A549 (cell line): ENCODE measurements at regions not wholly inside any gene's neighbourhood (a gene's known extent, or its start where the extent isn't known, plus 50 kb on each side); places are given as distances from the start of the nearest gene placed in this dataset.

Experiments used
- ATAC-seq, 2 experiments: fragments of 200-7000 bp in 1 of 2; fragments of >200 bp in 1 of 2; cut with Nextera tagmentation in 1 of 2; cut with Tn5 transposase in 1 of 2; 3 replicates each; pipeline versions ENCODE4 v1.8.0 to v1.9.1; 2018 to 2020; ENCODE audit warnings: mild to moderate bottlenecking in 1 of 2, moderate library complexity in 1 of 2
- CTCF ChIA-PET: fragments of 300-600 bp; sonication (Branson Sonifier 250); formaldehyde crosslinking; extraction: SDS; loops from one replicate; lab custom pipeline; 2021; ENCODE audit warnings: antibody characterized with exemption, inconsistent platforms; lab: Yijun Ruan, JAX
- POLR2A ChIA-PET: fragments of 350-600 bp; formaldehyde crosslinking; extraction: SDS; loops from one replicate; lab custom pipeline; 2021; ENCODE audit warnings: antibody characterized with exemption, inconsistent platforms; lab: Yijun Ruan, JAX
- DNase-seq, 2 experiments: peaks; one replicate each; pipeline versions ENCODE4 v3.0.0 to v3.0.0-alpha.2; 2011 to 2016; ENCODE audit warnings: low read depth in 1 of 2, low spot score in 1 of 2
- FAIRE-seq: peaks from 2 replicates; lab custom pipeline; 2011; peaks lifted over from hg19 to GRCh38; lab: Jason Lieb, UNC
- H3K27ac ChIP-seq, 2 experiments: fragments of >200 bp; sonication (Bioruptor Twin); formaldehyde crosslinking; 3 replicates each; pipeline ENCODE4 v1.5.1; 2016 to 2017
- H3K4me1 ChIP-seq: fragments of >200 bp; sonication (Bioruptor Twin); formaldehyde crosslinking; 3 replicates; pipeline ENCODE4 v1.6.1; 2016
- H3K4me2 ChIP-seq: fragments of >200 bp; sonication (Bioruptor Twin); formaldehyde crosslinking; 3 replicates; pipeline ENCODE4 v1.6.1; 2016
- H3K4me3 ChIP-seq: fragments of >200 bp; sonication (Bioruptor Twin); formaldehyde crosslinking; 3 replicates; pipeline ENCODE4 v1.5.1; 2016
- H3K9me3 ChIP-seq: fragments of >200 bp; sonication (Bioruptor Twin); formaldehyde crosslinking; 3 replicates; pipeline ENCODE4 v1.6.1; 2016
- CHD4 ChIP-seq: fragments of 200-600 bp; sonication (generic); IDR thresholded peaks from 2 replicates; pipeline ENCODE4 v1.6.1; 2016; ENCODE audit warnings: antibody characterized with exemption, mild to moderate bottlenecking, borderline replicate concordance
- EHMT2 ChIP-seq: fragments of 200-600 bp; sonication (generic); IDR thresholded peaks from 2 replicates; pipeline ENCODE4 v1.6.1; 2016; ENCODE audit warnings: antibody characterized with exemption, low read depth, mild to moderate bottlenecking, moderate library complexity
- EP300 ChIP-seq, 2 experiments: fragments of >200 bp; sonication (Bioruptor Twin); formaldehyde crosslinking; IDR thresholded peaks; 2 replicates in 1 of 2; 3 replicates in 1 of 2; pipeline ENCODE4 v1.6.1; 2016 to 2017
- FOSB ChIP-seq: fragments of 250-450 bp; sonication (Bioruptor Pico); IDR thresholded peaks from 2 replicates; pipeline ENCODE4 v1.5.0; 2020; ENCODE audit warnings: mild to moderate bottlenecking, moderate library complexity
- HOXA7 ChIP-seq: fragments of 250-450 bp; sonication (Bioruptor Pico); IDR thresholded peaks from 2 replicates; pipeline ENCODE4 v1.5.0; 2020; ENCODE audit warnings: mild to moderate bottlenecking, moderate library complexity
- MAFK ChIP-seq: fragments of 450-650 bp; IDR thresholded peaks from 2 replicates; pipeline ENCODE4 v1.6.1; 2014; ENCODE audit not compliant: partially characterized antibody
- MAX ChIP-seq: IDR thresholded peaks from 2 replicates; pipeline ENCODE4 v1.6.1; 2012
- MYC ChIP-seq: IDR thresholded peaks from 2 replicates; pipeline ENCODE4 v1.6.1; 2012; ENCODE audit warnings: mild to moderate bottlenecking, inconsistent platforms, low read length, improper control_type of control experiment, borderline replicate concordance
- NPAS2 ChIP-seq: fragments of 250-450 bp; sonication (Bioruptor Pico); IDR thresholded peaks from 2 replicates; pipeline ENCODE4 v1.8.0; 2022; ENCODE audit warnings: mild to moderate bottlenecking, moderate library complexity, borderline replicate concordance
- PHF8 ChIP-seq: fragments of 200-600 bp; sonication (generic); IDR thresholded peaks from 2 replicates; pipeline ENCODE4 v1.6.1; 2016; ENCODE audit warnings: low read depth, mild to moderate bottlenecking, antibody characterized with exemption, moderate library complexity, borderline replicate concordance
- POLR2A ChIP-seq: IDR thresholded peaks from 2 replicates; pipeline ENCODE4 v1.6.1; 2012; ENCODE audit warnings: mild to moderate bottlenecking, low read length
- RARB ChIP-seq: fragments of 250-450 bp; sonication (Bioruptor Pico); IDR thresholded peaks from 2 replicates; pipeline ENCODE4 v1.8.0; 2021; ENCODE audit warnings: mild to moderate bottlenecking, moderate library complexity
- RCOR1 ChIP-seq: fragments of 150-350 bp; IDR thresholded peaks from 2 replicates; pipeline ENCODE4 v1.6.1; 2014; ENCODE audit warnings: antibody characterized with exemption, low read length, low read depth
- REST ChIP-seq: fragments of 200-600 bp; sonication (generic); IDR thresholded peaks from 2 replicates; pipeline ENCODE4 v1.6.1; 2016; ENCODE audit warnings: antibody characterized with exemption, mild to moderate bottlenecking, moderate library complexity
- RFX5 ChIP-seq: fragments of 450-650 bp; IDR thresholded peaks from 2 replicates; pipeline ENCODE4 v1.7.1; 2014; ENCODE audit warnings: antibody characterized with exemption, mild to moderate bottlenecking, moderate library complexity
- RNF2 ChIP-seq: fragments of 200-600 bp; sonication (generic); IDR thresholded peaks from 2 replicates; pipeline ENCODE4 v1.6.1; 2016; ENCODE audit warnings: low read depth, mild to moderate bottlenecking, antibody characterized with exemption, moderate library complexity, borderline replicate concordance
- SMC3 ChIP-seq: fragments of >200 bp; sonication (Bioruptor Twin); formaldehyde crosslinking; IDR thresholded peaks from 3 replicates; pipeline ENCODE4 v1.6.1; 2018; ENCODE audit warnings: inconsistent platforms
- USF2 ChIP-seq: fragments of 450-650 bp; IDR thresholded peaks from 2 replicates; pipeline ENCODE4 v1.6.1; 2014; ENCODE audit warnings: antibody characterized with exemption
- ZFP36 ChIP-seq: fragments of 450-650 bp; IDR thresholded peaks from 2 replicates; pipeline ENCODE4 v1.6.1; 2014; ENCODE audit warnings: borderline replicate concordance; ENCODE audit not compliant: partially characterized antibody
- WGBS: methylation state at CpG from one replicate; pipeline ENCODE4 v1.1.6; 2017; ENCODE audit errors: missing lambda C conversion rate; 5-methylcytosine and 5-hydroxymethylcytosine counted together
- TF ChIP-seq, protein P1 (sequence below): IDR thresholded peaks from 2 replicates; pipeline ENCODE4 v1.6.1; 2012; ENCODE audit warnings: low read depth, borderline replicate concordance
- TF ChIP-seq, protein P2 (sequence below): IDR thresholded peaks from 2 replicates; pipeline ENCODE4 v1.6.1; 2012

DNA sequence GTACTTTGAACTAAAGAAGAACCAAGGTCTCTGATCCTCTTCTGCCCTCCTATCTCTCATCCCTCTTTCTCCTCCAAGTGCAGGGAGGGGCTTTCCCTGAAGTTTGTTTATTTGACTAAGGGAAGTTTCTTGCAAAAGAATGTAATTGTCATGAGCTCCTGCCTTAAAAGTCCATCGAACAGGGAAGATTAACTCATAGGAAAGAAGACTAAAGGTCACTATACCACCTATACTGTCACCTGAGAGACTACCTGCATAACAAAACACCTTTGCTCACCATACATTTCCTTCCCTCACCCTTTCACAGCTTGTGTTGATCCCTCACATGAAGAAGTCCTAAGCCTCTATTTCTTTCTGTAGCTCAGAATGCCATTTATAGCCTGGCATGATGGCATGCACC lies 59.4 kb upstream of the C4orf54 start:
- DNase-seq (no peak), ATAC-seq (no peak), FAIRE-seq (no peak)
- no peak for TF ChIP-seq MAFK
- no peak for TF ChIP-seq RFX5
- no peak for TF ChIP-seq POLR2A
- TF ChIP-seq FOSB (CRISPR knock-in tag): no peak
- TF ChIP-seq EP300 (IDR thresholded peaks at IDR 0.05): no peak
- TF ChIP-seq REST: no peak
- TF ChIP-seq SMC3: no peak
- no peak for TF ChIP-seq RNF2
- TF ChIP-seq CHD4: no peak
- TF ChIP-seq NPAS2: no peak
- TF ChIP-seq, protein P1, sequence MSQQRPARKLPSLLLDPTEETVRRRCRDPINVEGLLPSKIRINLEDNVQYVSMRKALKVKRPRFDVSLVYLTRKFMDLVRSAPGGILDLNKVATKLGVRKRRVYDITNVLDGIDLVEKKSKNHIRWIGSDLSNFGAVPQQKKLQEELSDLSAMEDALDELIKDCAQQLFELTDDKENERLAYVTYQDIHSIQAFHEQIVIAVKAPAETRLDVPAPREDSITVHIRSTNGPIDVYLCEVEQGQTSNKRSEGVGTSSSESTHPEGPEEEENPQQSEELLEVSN: no peak
- TF ChIP-seq RCOR1: no peak
- TF ChIP-seq MYC: no peak
- no peak for TF ChIP-seq ZFP36
- no peak for TF ChIP-seq PHF8
- TF ChIP-seq MAX: no peak
- no peak for TF ChIP-seq EHMT2
- TF ChIP-seq, protein P2, sequence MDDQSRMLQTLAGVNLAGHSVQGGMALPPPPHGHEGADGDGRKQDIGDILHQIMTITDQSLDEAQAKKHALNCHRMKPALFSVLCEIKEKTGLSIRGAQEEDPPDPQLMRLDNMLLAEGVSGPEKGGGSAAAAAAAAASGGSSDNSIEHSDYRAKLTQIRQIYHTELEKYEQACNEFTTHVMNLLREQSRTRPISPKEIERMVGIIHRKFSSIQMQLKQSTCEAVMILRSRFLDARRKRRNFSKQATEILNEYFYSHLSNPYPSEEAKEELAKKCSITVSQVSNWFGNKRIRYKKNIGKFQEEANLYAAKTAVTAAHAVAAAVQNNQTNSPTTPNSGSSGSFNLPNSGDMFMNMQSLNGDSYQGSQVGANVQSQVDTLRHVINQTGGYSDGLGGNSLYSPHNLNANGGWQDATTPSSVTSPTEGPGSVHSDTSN: no peak
- H3K9me3 ChIP-seq: no peaks in the 10 kb centered on the region
- peaks cover 2% of the 10 kb centered on the region; the same call in 2 of the 3 replicates for H3K4me1 ChIP-seq
- no peak overlapping the region for H3K4me3 ChIP-seq
- WGBS: 0% methylated on average over 1 of the region's 1 CpG
- H3K4me2 ChIP-seq: no peak overlapping the region
- ChIA-PET POLR2A (no interaction called here), CTCF (no interaction called here)
- no peak overlapping the region for H3K27ac ChIP-seq

DNA sequence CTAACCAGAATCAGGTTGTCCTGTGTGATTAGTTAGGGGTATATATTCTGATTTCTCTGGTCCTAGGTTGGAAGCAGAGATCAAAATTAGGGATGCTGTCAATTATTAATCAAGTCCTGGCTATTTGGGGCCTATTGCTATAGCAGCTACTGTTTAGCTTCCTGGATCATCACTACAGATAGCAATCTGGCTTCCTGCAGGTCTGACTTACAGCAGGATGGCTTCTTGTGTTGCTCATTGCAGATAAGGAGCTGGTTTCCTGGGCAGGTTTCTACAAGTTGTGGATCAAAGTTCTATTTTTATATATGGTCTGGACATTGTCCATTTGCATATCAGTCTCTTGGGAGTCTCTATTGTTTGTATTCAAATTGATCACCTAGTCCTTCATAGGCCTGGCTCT lies 57.7 kb upstream of the C4orf54 start:
- POLR2A ChIA-PET: no interaction called here
- FAIRE-seq: no peak
- DNase-seq: no peak
- H3K4me3 ChIP-seq: no peak overlapping the region
- TF ChIP-seq RARB (CRISPR knock-in tag) (no peak), HOXA7 (CRISPR knock-in tag) (no peak), USF2 (no peak)
- TF ChIP-seq, all 56 proteins: peak for 0
- CTCF ChIA-PET: no interaction called here
- ATAC-seq: no peak
- no peak overlapping the region for H3K27ac ChIP-seq
- no peak overlapping the region for H3K4me2 ChIP-seq
- no peaks in the 10 kb centered on the region for H3K9me3 ChIP-seq
- H3K4me1 ChIP-seq: peaks cover 4% of the 10 kb centered on the region; the same call in 1 of the 3 replicates
